ENCODE measurements at regions not wholly inside any gene's neighbourhood (a gene's known extent, or its start where the extent isn't known, plus 50 kb on each side); places are given as distances from the start of the nearest gene placed in this dataset.

DNA sequence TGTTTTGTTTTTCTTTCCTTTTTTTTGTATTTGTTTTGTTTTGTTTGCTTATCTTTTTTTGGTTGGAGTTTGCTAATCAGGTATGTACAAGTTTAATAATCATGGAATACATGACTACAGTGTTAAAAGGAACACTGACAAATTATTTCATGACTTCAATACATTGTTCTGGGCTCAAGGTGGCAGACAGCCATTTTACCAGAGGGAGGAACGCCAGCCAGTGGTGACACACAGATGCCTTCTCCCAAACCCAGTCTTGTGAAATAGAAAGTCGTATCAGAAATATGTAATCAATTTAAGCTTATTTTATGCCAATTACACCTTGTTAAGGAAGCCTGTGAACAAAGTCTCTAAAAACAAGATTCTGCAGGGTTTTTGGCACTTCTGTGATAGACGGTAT is 264.0 kb upstream of the EPHA4 start:
- intact Hi-C loops (cut with micrococcal nuclease): no loop called here
- Histone ChIP-seq H3K27me3 (ENCODE audit: insufficient read depth, low read length) (peaks cover 6% of the 10 kb centered on the region; the same call in 1 of the 2 replicates), H3K4me3 (replicated peaks in 1 of 2; ENCODE audit: low read depth in 1 of 2, low read length in 2 of 2) (no peak overlapping the region), H3K9me2 (ENCODE audit: insufficient read depth) (no peaks in the 10 kb centered on the region), H3K9me3 (ENCODE audit: control insufficient read depth in 1 of 2, insufficient read depth in 1 of 2, low read depth in 1 of 2, low read length in 2 of 2) (no peaks in the 10 kb centered on the region), H3K27ac (ENCODE audit: low read depth, low read length) (no peak overlapping the region), H3K9ac (ENCODE audit: low read length) (no peak overlapping the region), H3K4me1 (ENCODE audit: control insufficient read depth in 1 of 2, insufficient read depth in 2 of 2, low read length in 2 of 2) (no peaks in the 10 kb centered on the region), H2AFZ (ENCODE audit: low read depth, low read length, poor library complexity, severe bottlenecking) (no peak overlapping the region), H4K20me1 (ENCODE audit: insufficient read depth) (no peaks in the 10 kb centered on the region), H3K36me3 (ENCODE audit: control insufficient read depth in 1 of 2, insufficient read depth in 2 of 2, low read length in 2 of 2) (no peaks in the 10 kb centered on the region), H3K4me2 (ENCODE audit: low read length) (no peak overlapping the region), H3K79me2 (ENCODE audit: insufficient read depth, low read length) (no peaks in the 10 kb centered on the region)
- ATAC-seq (no peak), DNase-seq (ENCODE audit: low read depth, low spot score) (no peak)
- no TSS peak for BruUV-seq (replicated peaks)
- TF ChIP-seq TCF7L2 (IDR thresholded peaks at IDR 0.05; ENCODE audit: borderline replicate concordance, extremely low read depth, insufficient read depth, insufficient read length): no peak
- 0 out of 2 replicates have a peak, but pooled peaks have one; percentile 12 for TF ChIP-seq RAD21 (IDR thresholded peaks at IDR 0.05; ENCODE audit: low read depth)
- TF ChIP-seq, protein P1, sequence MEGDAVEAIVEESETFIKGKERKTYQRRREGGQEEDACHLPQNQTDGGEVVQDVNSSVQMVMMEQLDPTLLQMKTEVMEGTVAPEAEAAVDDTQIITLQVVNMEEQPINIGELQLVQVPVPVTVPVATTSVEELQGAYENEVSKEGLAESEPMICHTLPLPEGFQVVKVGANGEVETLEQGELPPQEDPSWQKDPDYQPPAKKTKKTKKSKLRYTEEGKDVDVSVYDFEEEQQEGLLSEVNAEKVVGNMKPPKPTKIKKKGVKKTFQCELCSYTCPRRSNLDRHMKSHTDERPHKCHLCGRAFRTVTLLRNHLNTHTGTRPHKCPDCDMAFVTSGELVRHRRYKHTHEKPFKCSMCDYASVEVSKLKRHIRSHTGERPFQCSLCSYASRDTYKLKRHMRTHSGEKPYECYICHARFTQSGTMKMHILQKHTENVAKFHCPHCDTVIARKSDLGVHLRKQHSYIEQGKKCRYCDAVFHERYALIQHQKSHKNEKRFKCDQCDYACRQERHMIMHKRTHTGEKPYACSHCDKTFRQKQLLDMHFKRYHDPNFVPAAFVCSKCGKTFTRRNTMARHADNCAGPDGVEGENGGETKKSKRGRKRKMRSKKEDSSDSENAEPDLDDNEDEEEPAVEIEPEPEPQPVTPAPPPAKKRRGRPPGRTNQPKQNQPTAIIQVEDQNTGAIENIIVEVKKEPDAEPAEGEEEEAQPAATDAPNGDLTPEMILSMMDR (IDR thresholded peaks at IDR 0.05 in 2 of 3, conservative IDR thresholded peaks at IDR 0.05 in 1 of 3; ENCODE audit: borderline replicate concordance in 1 of 3, insufficient read depth in 1 of 3, low read depth in 2 of 3, low read length in 2 of 3): no peak
- ChIA-PET RAD21 (ENCODE audit: low non-redundant PET in 1 of 2, low total read pairs in 2 of 2, uncharacterized antibody in 2 of 2, unreplicated experiment in 2 of 2) (no interaction called here), CTCF (no interaction called here), POLR2A (no interaction called here)

DNA sequence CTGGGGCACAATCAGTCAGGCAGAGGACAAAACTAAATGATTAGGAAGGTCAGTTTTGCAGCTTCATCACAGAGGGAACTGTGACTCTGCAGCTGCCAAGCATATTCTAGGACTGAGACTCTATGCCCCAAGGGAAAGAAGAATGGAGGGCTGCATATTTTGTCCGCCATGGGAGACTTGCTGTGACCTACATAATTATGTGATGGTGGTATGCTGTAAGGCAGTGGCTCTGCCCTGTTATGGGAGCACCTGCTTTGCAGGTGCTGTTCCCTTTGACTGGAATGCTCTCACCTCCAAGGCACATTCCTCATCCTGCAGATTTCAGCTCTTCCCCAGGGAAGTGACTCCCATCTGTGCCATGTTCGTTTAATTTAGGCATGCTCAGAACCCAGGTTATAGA is 261.9 kb upstream of the EPHA4 start:
- no peak overlapping the region for H3K4me2 ChIP-seq (ENCODE audit: low read length)
- no peaks in the 10 kb centered on the region for H3K79me2 ChIP-seq (ENCODE audit: insufficient read depth, low read length)
- TF ChIP-seq CBX3 (IDR thresholded peaks at IDR 0.05; ENCODE audit: low read depth): no peak
- no peak for TF ChIP-seq JUND (IDR thresholded peaks at IDR 0.05)
- TF ChIP-seq, protein P2, sequence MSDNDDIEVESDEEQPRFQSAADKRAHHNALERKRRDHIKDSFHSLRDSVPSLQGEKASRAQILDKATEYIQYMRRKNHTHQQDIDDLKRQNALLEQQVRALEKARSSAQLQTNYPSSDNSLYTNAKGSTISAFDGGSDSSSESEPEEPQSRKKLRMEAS (IDR thresholded peaks at IDR 0.05): no peak
- TF ChIP-seq, protein P1 (IDR thresholded peaks at IDR 0.05 in 2 of 3, conservative IDR thresholded peaks at IDR 0.05 in 1 of 3; ENCODE audit: borderline replicate concordance in 1 of 3, insufficient read depth in 1 of 3, low read depth in 2 of 3, low read length in 2 of 3): no peak
- H3K27me3 ChIP-seq (ENCODE audit: insufficient read depth, low read length): peaks cover 6% of the 10 kb centered on the region; the same call in 1 of the 2 replicates
- ChIA-PET RAD21 (ENCODE audit: low non-redundant PET in 1 of 2, low total read pairs in 2 of 2, uncharacterized antibody in 2 of 2, unreplicated experiment in 2 of 2) (no interaction called here), POLR2A (no interaction called here), CTCF (no interaction called here)
- no peaks in the 10 kb centered on the region for H3K36me3 ChIP-seq (ENCODE audit: control insufficient read depth in 1 of 2, insufficient read depth in 2 of 2, low read length in 2 of 2)
- intact Hi-C loops (cut with micrococcal nuclease): no loop called here
- no TSS peak for BruUV-seq (replicated peaks)
- H4K20me1 ChIP-seq (ENCODE audit: insufficient read depth): no peaks in the 10 kb centered on the region
- ATAC-seq (no peak), DNase-seq (ENCODE audit: low read depth, low spot score) (no peak)
- H3K27ac ChIP-seq (ENCODE audit: low read depth, low read length): no peak overlapping the region
- H3K4me1 ChIP-seq (ENCODE audit: control insufficient read depth in 1 of 2, insufficient read depth in 2 of 2, low read length in 2 of 2): no peaks in the 10 kb centered on the region
- no peaks in the 10 kb centered on the region for H3K9me3 ChIP-seq (ENCODE audit: control insufficient read depth in 1 of 2, insufficient read depth in 1 of 2, low read depth in 1 of 2, low read length in 2 of 2)
- H2AFZ ChIP-seq (ENCODE audit: low read depth, low read length, poor library complexity, severe bottlenecking): no peak overlapping the region
- no peak overlapping the region for H3K9ac ChIP-seq (ENCODE audit: low read length)
- H3K9me2 ChIP-seq (ENCODE audit: insufficient read depth): no peaks in the 10 kb centered on the region
- no peak overlapping the region for H3K4me3 ChIP-seq (replicated peaks in 1 of 2; ENCODE audit: low read depth in 1 of 2, low read length in 2 of 2)

All from HCT116 (cell line).